Stimulated activated CD4-positive, alpha-beta T cell treated with anti-CD3 and anti-CD28 coated beads, Interleukin-2, amount 100 ng/mL, for 48 hours (primary cell): ENCODE measurements at regions not wholly inside any gene's neighbourhood (a gene's known extent, or its start where the extent isn't known, plus 50 kb on each side); places are given as distances from the start of the nearest gene placed in this dataset.
"Not testable (repeated sequence)": the region's sequence is repeated elsewhere in the genome, so short reads cannot be mapped to it uniquely, and the experiment has no call there.

ENCODE experiments used
- DNase-seq, 2 donors: peaks; one replicate each; pipeline ENCODE4 v3.0.0-alpha.2; 2020

- DNase-seq: no peak
These were observed 313.6 kb downstream of the TBC1D32 start for GRCh38 chr6:121020656-121021055.

GRCh38 chr6:121008553-121008952 is 325.7 kb downstream of the TBC1D32 start:
- no peak for DNase-seq

- no peak for DNase-seq
These were observed 328.3 kb downstream of the TBC1D32 start for GRCh38 chr6:121006024-121006423.

GRCh38 chr6:121000381-121000780 is 333.9 kb downstream of the TBC1D32 start:
- no peak for DNase-seq

- no peak for DNase-seq
These were observed 337.9 kb downstream of the TBC1D32 start for GRCh38 chr6:120996340-120996739.

GRCh38 chr6:120994573-120994967 is 339.7 kb downstream of the TBC1D32 start:
- DNase-seq: no peak

GRCh38 chr6:120993929-120994572 is 340.2 kb downstream of the TBC1D32 start:
- DNase-seq: no peak

- no peak for DNase-seq
These were observed 342.0 kb downstream of the TBC1D32 start for GRCh38 chr6:120992257-120992656.

GRCh38 chr6:120990866-120991265 is 343.4 kb downstream of the TBC1D32 start:
- no peak for DNase-seq

- no peak for DNase-seq
These were observed 352.4 kb downstream of the TBC1D32 start for GRCh38 chr6:120981835-120982234.

GRCh38 chr6:120966321-120966720 is 368.0 kb downstream of the TBC1D32 start:
- DNase-seq: no peak

GRCh38 chr6:120965814-120966213 is 368.5 kb downstream of the TBC1D32 start:
- DNase-seq: no peak

- DNase-seq: no peak
These were observed 373.5 kb downstream of the TBC1D32 start for GRCh38 chr6:120960761-120961160.

- DNase-seq: no peak
These were observed 380.2 kb downstream of the TBC1D32 start for GRCh38 chr6:120954111-120954510.

- DNase-seq: no peak
These were observed 383.0 kb downstream of the TBC1D32 start for GRCh38 chr6:120951258-120951657.

GRCh38 chr6:120947111-120947510 is 387.2 kb downstream of the TBC1D32 start:
- DNase-seq: no peak

GRCh38 chr6:120945905-120946594 is 388.2 kb downstream of the TBC1D32 start:
- DNase-seq: no peak

- no peak for DNase-seq
These were observed 395.3 kb downstream of the TBC1D32 start for GRCh38 chr6:120938876-120939472.

GRCh38 chr6:120938164-120938875 is 396.0 kb downstream of the TBC1D32 start:
- no peak for DNase-seq

- no peak for DNase-seq
These were observed 398.4 kb downstream of the TBC1D32 start for GRCh38 chr6:120935908-120936307.

GRCh38 chr6:120935016-120935415 is 399.3 kb downstream of the TBC1D32 start:
- DNase-seq: no peak

- not testable (repeated sequence) for DNase-seq
These were observed 402.6 kb downstream of the TBC1D32 start for GRCh38 chr6:120931520-120932180.

- DNase-seq: not testable (repeated sequence)
These were observed 403.8 kb downstream of the TBC1D32 start for GRCh38 chr6:120930500-120930899.
